Parathyroid adenoma (tissue), 2 donors: ENCODE measurements at regions not wholly inside any gene's neighbourhood (a gene's known extent, or its start where the extent isn't known, plus 50 kb on each side); places are given as distances from the start of the nearest gene placed in this dataset.
"Not testable (repeated sequence)": the region's sequence is repeated elsewhere in the genome, so short reads cannot be mapped to it uniquely, and the experiment has no call there.

Experiments used
- H2AFZ ChIP-seq: fragments of 300-600 bp; sonication (generic); one replicate; pipeline ENCODE4 v1.7.0; 2017; ENCODE audit warnings: antibody characterized with exemption, mild to moderate bottlenecking
- H3K27ac ChIP-seq: fragments of 300-600 bp; sonication (generic); one replicate; pipeline ENCODE4 v1.7.0; 2017
- H3K27me3 ChIP-seq: fragments of 300-600 bp; sonication (generic); one replicate; pipeline ENCODE4 v1.7.0; 2017; ENCODE audit warnings: low read length; ENCODE audit not compliant: control insufficient read depth, insufficient read depth
- H3K36me3 ChIP-seq: fragments of 300-600 bp; sonication (generic); one replicate; pipeline ENCODE4 v1.7.0; 2017; ENCODE audit warnings: low read length; ENCODE audit not compliant: control insufficient read depth, insufficient read depth
- H3K4me1 ChIP-seq: fragments of 300-600 bp; sonication (generic); one replicate; pipeline ENCODE4 v1.7.0; 2017; ENCODE audit warnings: control low read depth
- H3K4me2 ChIP-seq: fragments of 300-600 bp; sonication (generic); one replicate; pipeline ENCODE4 v1.7.0; 2017; ENCODE audit warnings: low read length
- H3K4me3 ChIP-seq: fragments of 300-600 bp; sonication (generic); one replicate; pipeline ENCODE4 v1.7.0; 2017; ENCODE audit warnings: low read depth, low read length
- H3K79me2 ChIP-seq: fragments of 300-600 bp; sonication (generic); one replicate; pipeline ENCODE4 v1.7.0; 2017; ENCODE audit warnings: control low read depth
- H3K9ac ChIP-seq: fragments of 300-600 bp; sonication (generic); one replicate; pipeline ENCODE4 v1.7.0; 2017; ENCODE audit warnings: mild to moderate bottlenecking
- H3K9me3 ChIP-seq: fragments of 300-600 bp; sonication (generic); one replicate; pipeline ENCODE4 v1.7.0; 2017; ENCODE audit warnings: low read length; ENCODE audit not compliant: control insufficient read depth
- CTCF ChIP-seq: fragments of 300-600 bp; sonication (generic); IDR thresholded peaks from one replicate; pipeline ENCODE4 v1.7.0; 2017; ENCODE audit warnings: antibody characterized with exemption, mild to moderate bottlenecking
- donor health status: primary hyperparathyroidism.

- H3K9ac ChIP-seq = no peak overlapping the region
- no peaks in the 10 kb centered on the region for H3K9me3 ChIP-seq
- H3K27me3 ChIP-seq = no peaks in the 10 kb centered on the region
- no peak for TF ChIP-seq CTCF
- H3K36me3 ChIP-seq = no peaks in the 10 kb centered on the region
- H3K79me2 ChIP-seq = no peaks in the 10 kb centered on the region
- no peak overlapping the region for H2AFZ ChIP-seq
- H3K27ac ChIP-seq = no peak overlapping the region
- no peaks in the 10 kb centered on the region for H3K4me1 ChIP-seq
- H3K4me2 ChIP-seq = no peak overlapping the region
- no peak overlapping the region for H3K4me3 ChIP-seq
Observed at GRCh38 chr2:77720115-77720514, 197.9 kb upstream of the LRRTM4 start.

GRCh38 chr2:77721593-77721992 lies 199.4 kb upstream of the LRRTM4 start:
- no peaks in the 10 kb centered on the region for H3K4me1 ChIP-seq
- H3K9ac ChIP-seq = no peak overlapping the region
- no peaks in the 10 kb centered on the region for H3K79me2 ChIP-seq
- H3K27ac ChIP-seq = no peak overlapping the region
- H3K4me3 ChIP-seq = no peak overlapping the region
- H3K27me3 ChIP-seq = no peaks in the 10 kb centered on the region
- no peak for TF ChIP-seq CTCF
- H2AFZ ChIP-seq = no peak overlapping the region
- H3K4me2 ChIP-seq = no peak overlapping the region
- no peaks in the 10 kb centered on the region for H3K36me3 ChIP-seq
- H3K9me3 ChIP-seq = no peaks in the 10 kb centered on the region

GRCh38 chr2:77725045-77725444 lies 202.9 kb upstream of the LRRTM4 start:
- H3K4me1 ChIP-seq = no peaks in the 10 kb centered on the region
- H3K4me3 ChIP-seq = no peak overlapping the region
- no peaks in the 10 kb centered on the region for H3K36me3 ChIP-seq
- H3K79me2 ChIP-seq = no peaks in the 10 kb centered on the region
- H3K4me2 ChIP-seq = no peak overlapping the region
- no peak overlapping the region for H3K27ac ChIP-seq
- TF ChIP-seq CTCF = no peak
- no peak overlapping the region for H3K9ac ChIP-seq
- H3K27me3 ChIP-seq = no peaks in the 10 kb centered on the region
- H3K9me3 ChIP-seq = no peaks in the 10 kb centered on the region
- no peak overlapping the region for H2AFZ ChIP-seq

- not testable (repeated sequence) for H3K27ac ChIP-seq, H3K4me3 ChIP-seq, H2AFZ ChIP-seq, H3K9ac ChIP-seq, H3K36me3 ChIP-seq, H3K4me1 ChIP-seq, H3K27me3 ChIP-seq, H3K4me2 ChIP-seq, H3K9me3 ChIP-seq, H3K79me2 ChIP-seq
Observed at GRCh38 chr2:77734662-77735340, 212.6 kb upstream of the LRRTM4 start.

GRCh38 chr2:77737236-77737635 lies 215.1 kb upstream of the LRRTM4 start:
- TF ChIP-seq CTCF = no peak
- Histone ChIP-seq H3K27ac (no peak overlapping the region), H3K4me3 (no peak overlapping the region), H3K4me2 (no peak overlapping the region), H3K36me3 (no peaks in the 10 kb centered on the region), H3K27me3 (no peaks in the 10 kb centered on the region), H3K9ac (no peak overlapping the region), H2AFZ (no peak overlapping the region), H3K4me1 (no peaks in the 10 kb centered on the region), H3K79me2 (no peaks in the 10 kb centered on the region), H3K9me3 (no peaks in the 10 kb centered on the region)
